ENCODE measurements at regions not wholly inside any gene's neighbourhood (a gene's known extent, or its start where the extent isn't known, plus 50 kb on each side); places are given as distances from the start of the nearest gene placed in this dataset.

GRCh38 chr21:29433366-29434059, 134.8 kb downstream of the BACH1 start:
- no TSS peak for BruUV-seq (replicated peaks)
- in situ Hi-C loops (cut with HindIII; ENCODE audit: extremely low pct_ligation_motif_present, low pct_unique_long_range_greater_than_20kb), result no loop called here
- Histone ChIP-seq H4K20me1 (ENCODE audit: insufficient read depth, low read length) (no peaks in the 10 kb centered on the region), H3K79me2 (ENCODE audit: insufficient read depth, low read length) (no peaks in the 10 kb centered on the region), H3K9ac (ENCODE audit: insufficient read depth, low read depth, low read length) (no peak overlapping the region), H3K4me2 (ENCODE audit: low read depth, low read length) (no peak overlapping the region), H3K27ac (ENCODE audit: extremely low read length, insufficient read depth, low read length) (no peak overlapping the region), H2AFZ (ENCODE audit: low read length) (no peak overlapping the region), H3K27me3 (ENCODE audit: control insufficient read depth in 1 of 2, insufficient read depth in 2 of 2, low read length in 2 of 2) (no peaks in the 10 kb centered on the region), H3K4me3 (replicated peaks in 1 of 3; ENCODE audit: insufficient read depth in 1 of 3, low read depth in 2 of 3, low read length in 3 of 3) (no peak overlapping the region), H3K36me3 (replicated peaks in 1 of 2; ENCODE audit: control insufficient read depth in 1 of 2, insufficient read depth in 2 of 2, low read length in 2 of 2) (no peaks in the 10 kb centered on the region), H3K4me1 (ENCODE audit: insufficient read depth, low read length) (no peaks in the 10 kb centered on the region), H3K9me3 (ENCODE audit: low read length) (no peaks in the 10 kb centered on the region)
- intact Hi-C loops (cut with micrococcal nuclease; ENCODE audit: unreplicated experiment), result no loop called here
- no peak for DNase-seq (ENCODE audit: low spot score)
- FAIRE-seq, result no peak
- no peak for ATAC-seq
- ChIA-PET CTCF (ENCODE audit: low intra/inter-chr PET ratio, low total read pairs) (no interaction called here), POLR2A (no interaction called here)
- WGBS (ENCODE audit: low lambda C conversion rate), result 78% methylated on average over 7 of the region's 7 CpGs
- TF ChIP-seq RBM39 (IDR thresholded peaks at IDR 0.05; ENCODE audit: low read depth, low read length, poor library complexity, severe bottlenecking) (no peak), ZBTB37 (CRISPR knock-in tag; IDR thresholded peaks at IDR 0.05) (no peak), FLYWCH1 (CRISPR knock-in tag; IDR thresholded peaks at IDR 0.05) (no peak)

- Histone ChIP-seq H3K27ac (ENCODE audit: extremely low read length, insufficient read depth, low read length) (no peak overlapping the region), H3K9ac (ENCODE audit: insufficient read depth, low read depth, low read length) (no peak overlapping the region), H2AFZ (ENCODE audit: low read length) (no peak overlapping the region), H3K4me2 (ENCODE audit: low read depth, low read length) (no peak overlapping the region), H3K36me3 (replicated peaks in 1 of 2; ENCODE audit: control insufficient read depth in 1 of 2, insufficient read depth in 2 of 2, low read length in 2 of 2) (no peaks in the 10 kb centered on the region), H3K27me3 (ENCODE audit: control insufficient read depth in 1 of 2, insufficient read depth in 2 of 2, low read length in 2 of 2) (no peaks in the 10 kb centered on the region), H3K4me1 (ENCODE audit: insufficient read depth, low read length) (no peaks in the 10 kb centered on the region), H4K20me1 (ENCODE audit: insufficient read depth, low read length) (no peaks in the 10 kb centered on the region), H3K79me2 (ENCODE audit: insufficient read depth, low read length) (no peaks in the 10 kb centered on the region), H3K9me3 (ENCODE audit: low read length) (no peaks in the 10 kb centered on the region), H3K4me3 (replicated peaks in 1 of 3; ENCODE audit: insufficient read depth in 1 of 3, low read depth in 2 of 3, low read length in 3 of 3) (no peak overlapping the region)
- ChIA-PET POLR2A (no interaction called here), CTCF (ENCODE audit: low intra/inter-chr PET ratio, low total read pairs) (no interaction called here)
- no TSS peak for BruUV-seq (replicated peaks)
- ATAC-seq (no peak), FAIRE-seq (no peak), DNase-seq (ENCODE audit: low spot score) (no peak)
- intact Hi-C loops (cut with micrococcal nuclease; ENCODE audit: unreplicated experiment), result no loop called here
- 90% methylated on average over 7 of the region's 7 CpGs for WGBS (ENCODE audit: low lambda C conversion rate)
- in situ Hi-C loops (cut with HindIII; ENCODE audit: extremely low pct_ligation_motif_present, low pct_unique_long_range_greater_than_20kb), result no loop called here
- TF ChIP-seq, protein P1, sequence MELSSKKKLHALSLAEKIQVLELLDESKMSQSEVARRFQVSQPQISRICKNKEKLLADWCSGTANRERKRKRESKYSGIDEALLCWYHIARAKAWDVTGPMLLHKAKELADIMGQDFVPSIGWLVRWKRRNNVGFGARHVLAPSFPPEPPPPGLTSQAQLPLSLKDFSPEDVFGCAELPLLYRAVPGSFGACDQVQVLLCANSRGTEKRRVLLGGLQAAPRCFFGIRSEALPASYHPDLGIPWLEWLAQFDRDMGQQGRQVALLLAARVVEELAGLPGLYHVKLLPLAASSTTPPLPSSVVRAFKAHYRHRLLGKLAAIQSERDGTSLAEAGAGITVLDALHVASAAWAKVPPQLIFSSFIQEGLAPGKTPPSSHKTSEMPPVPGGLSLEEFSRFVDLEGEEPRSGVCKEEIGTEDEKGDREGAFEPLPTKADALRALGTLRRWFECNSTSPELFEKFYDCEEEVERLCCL (CRISPR knock-in tag; IDR thresholded peaks at IDR 0.05; ENCODE audit: borderline replicate concordance), result no peak
- TF ChIP-seq ATF7-NPFF (CRISPR knock-in tag; IDR thresholded peaks at IDR 0.05; ENCODE audit: low read depth) (no peak), ZNF503 (CRISPR knock-in tag; IDR thresholded peaks at IDR 0.05) (no peak), SMAD3 (CRISPR knock-in tag; IDR thresholded peaks at IDR 0.05) (no peak), RNF2 (conservative IDR thresholded peaks at IDR 0.05; ENCODE audit: low read depth) (no peak), ZNF564 (CRISPR knock-in tag; IDR thresholded peaks at IDR 0.05) (no peak), ZNF207 (IDR thresholded peaks at IDR 0.05; ENCODE audit: borderline replicate concordance) (no peak), ETV5 (CRISPR knock-in tag; IDR thresholded peaks at IDR 0.05; ENCODE audit: borderline replicate concordance) (no peak), TAF15 (IDR thresholded peaks at IDR 0.05; ENCODE audit: low read depth, low read length, poor library complexity, severe bottlenecking) (no peak), MED1 (CRISPR knock-in tag; IDR thresholded peaks at IDR 0.05) (no peak)
- TF ChIP-seq, protein P2, sequence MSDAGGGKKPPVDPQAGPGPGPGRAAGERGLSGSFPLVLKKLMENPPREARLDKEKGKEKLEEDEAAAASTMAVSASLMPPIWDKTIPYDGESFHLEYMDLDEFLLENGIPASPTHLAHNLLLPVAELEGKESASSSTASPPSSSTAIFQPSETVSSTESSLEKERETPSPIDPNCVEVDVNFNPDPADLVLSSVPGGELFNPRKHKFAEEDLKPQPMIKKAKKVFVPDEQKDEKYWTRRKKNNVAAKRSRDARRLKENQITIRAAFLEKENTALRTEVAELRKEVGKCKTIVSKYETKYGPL (CRISPR knock-in tag; IDR thresholded peaks at IDR 0.05), result no peak
Measured at GRCh38 chr21:29434081-29434480, 135.4 kb downstream of the BACH1 start.

Data from HepG2 (cell line).